ENCODE measurements at regions not wholly inside any gene's neighbourhood (a gene's known extent, or its start where the extent isn't known, plus 50 kb on each side); places are given as distances from the start of the nearest gene placed in this dataset.
A peak's percentile ranks its signal among the peaks of the same experiment; 100 is the strongest.

DNA sequence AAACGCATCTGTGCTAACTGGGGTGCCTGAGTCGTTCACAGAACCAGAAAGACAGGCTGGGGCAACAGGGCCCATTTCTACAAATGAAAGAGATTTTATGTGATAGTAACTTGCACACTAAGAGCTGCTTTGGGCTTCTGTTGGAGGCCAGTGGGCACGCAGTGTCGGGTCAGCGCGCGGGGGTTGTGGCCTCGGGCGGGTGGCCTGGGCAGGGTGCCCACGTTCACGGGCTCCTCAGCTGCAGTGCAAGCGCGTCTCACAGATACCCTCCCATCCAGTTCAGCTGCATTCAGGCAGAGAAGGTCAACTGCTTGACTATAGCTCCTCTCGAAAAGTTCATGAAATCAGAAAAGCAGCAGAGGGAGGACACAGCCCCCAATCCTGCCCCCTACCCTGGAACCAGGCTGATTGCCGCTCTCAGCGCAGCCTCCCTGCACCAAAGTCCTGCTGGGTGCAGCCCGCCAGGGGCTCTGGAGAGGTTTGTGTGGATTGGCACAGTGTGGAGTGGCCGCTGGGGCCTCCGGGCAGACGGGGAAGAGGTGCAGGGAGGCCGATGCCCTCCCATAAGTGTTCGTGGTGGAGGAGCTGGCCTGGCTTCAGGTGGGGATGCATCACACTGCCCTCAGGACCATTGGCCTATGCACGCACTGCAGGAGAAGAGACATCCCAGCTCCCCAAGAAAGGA lies 582.8 kb downstream of the TCERG1L start:
- H3K4me3 Mint-ChIP-seq = no peak overlapping the region
- peaks cover 0 to 2% (median 0%) of the 10 kb centered on the region in 3 donors for H3K9me3 Mint-ChIP-seq
- no peaks in the 10 kb centered on the region for H3K36me3 Mint-ChIP-seq
- no peaks in the 10 kb centered on the region for H3K27me3 Mint-ChIP-seq
- H3K27ac Mint-ChIP-seq = no peak overlapping the region
- peaks cover 0 to 2% (median 0%) of the 10 kb centered on the region in 3 donors for H3K4me1 Mint-ChIP-seq

DNA sequence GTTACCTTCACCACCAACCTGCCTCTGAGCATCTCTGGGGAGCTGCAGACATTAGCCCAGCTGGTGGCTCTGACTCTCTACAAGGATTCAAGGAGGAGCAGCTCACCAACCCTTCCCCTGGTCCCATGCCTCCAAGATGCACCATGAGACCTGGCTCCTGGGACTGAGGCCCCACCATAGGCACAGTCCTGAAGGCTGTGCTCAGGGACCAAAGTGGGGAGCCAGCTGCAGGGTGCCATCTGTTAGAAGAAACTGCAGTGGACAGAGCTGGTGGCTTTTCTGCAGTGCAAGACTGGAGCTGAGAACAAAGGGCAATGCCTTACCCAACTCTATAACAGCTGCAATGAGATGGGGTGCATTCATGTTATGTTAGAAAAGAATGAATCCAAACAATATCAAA lies 581.6 kb downstream of the TCERG1L start:
- H3K36me3 Mint-ChIP-seq = no peaks in the 10 kb centered on the region
- no peak overlapping the region for H3K27ac Mint-ChIP-seq
- H3K9me3 Mint-ChIP-seq = peaks cover 0 to 6% (median 3%) of the 10 kb centered on the region in 3 donors
- H3K4me1 Mint-ChIP-seq = peaks cover 0 to 2% (median 0%) of the 10 kb centered on the region in 3 donors
- no peak overlapping the region for H3K4me3 Mint-ChIP-seq
- no peaks in the 10 kb centered on the region for H3K27me3 Mint-ChIP-seq

- Mint-ChIP-seq H3K27me3 (no peaks in the 10 kb centered on the region), H3K4me1 (peaks cover 0 to 6% (median 0%) of the 10 kb centered on the region in 3 donors), H3K4me3 (no peak overlapping the region), H3K27ac (no peak overlapping the region), H3K9me3 (peaks cover 7 to 12% (median 10%) of the 10 kb centered on the region in 3 donors), H3K36me3 (no peaks in the 10 kb centered on the region)
Observed at GRCh38 chr10:130737186-130737585, 574.3 kb downstream of the TCERG1L start.

DNA sequence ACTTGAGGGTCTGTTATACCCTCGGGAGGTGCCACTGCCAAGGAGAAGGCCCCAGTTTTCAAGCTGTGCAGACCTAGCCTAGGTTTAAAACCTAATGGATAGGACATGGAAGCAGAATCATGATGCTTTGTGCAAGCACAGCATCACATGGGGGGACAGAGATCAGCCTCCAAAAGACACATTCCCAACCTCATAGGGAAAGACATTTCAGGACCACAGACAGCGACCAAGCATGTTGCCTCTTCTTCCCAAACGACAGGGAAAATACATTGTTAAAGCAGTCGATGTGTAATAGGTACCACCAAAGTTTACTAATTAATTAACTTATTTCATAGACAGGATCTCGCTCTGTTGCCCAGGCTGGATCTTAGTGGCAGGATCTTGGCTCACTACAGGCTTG lies 573.9 kb downstream of the TCERG1L start:
- peaks cover 0 to 6% (median 0%) of the 10 kb centered on the region in 3 donors for H3K4me1 Mint-ChIP-seq
- no peak overlapping the region for H3K4me3 Mint-ChIP-seq
- peaks cover 7 to 12% (median 10%) of the 10 kb centered on the region in 3 donors for H3K9me3 Mint-ChIP-seq
- H3K27me3 Mint-ChIP-seq = no peaks in the 10 kb centered on the region
- H3K36me3 Mint-ChIP-seq = no peaks in the 10 kb centered on the region
- H3K27ac Mint-ChIP-seq = peak overlapping the region in 1 of 3 donors; percentile 27

DNA sequence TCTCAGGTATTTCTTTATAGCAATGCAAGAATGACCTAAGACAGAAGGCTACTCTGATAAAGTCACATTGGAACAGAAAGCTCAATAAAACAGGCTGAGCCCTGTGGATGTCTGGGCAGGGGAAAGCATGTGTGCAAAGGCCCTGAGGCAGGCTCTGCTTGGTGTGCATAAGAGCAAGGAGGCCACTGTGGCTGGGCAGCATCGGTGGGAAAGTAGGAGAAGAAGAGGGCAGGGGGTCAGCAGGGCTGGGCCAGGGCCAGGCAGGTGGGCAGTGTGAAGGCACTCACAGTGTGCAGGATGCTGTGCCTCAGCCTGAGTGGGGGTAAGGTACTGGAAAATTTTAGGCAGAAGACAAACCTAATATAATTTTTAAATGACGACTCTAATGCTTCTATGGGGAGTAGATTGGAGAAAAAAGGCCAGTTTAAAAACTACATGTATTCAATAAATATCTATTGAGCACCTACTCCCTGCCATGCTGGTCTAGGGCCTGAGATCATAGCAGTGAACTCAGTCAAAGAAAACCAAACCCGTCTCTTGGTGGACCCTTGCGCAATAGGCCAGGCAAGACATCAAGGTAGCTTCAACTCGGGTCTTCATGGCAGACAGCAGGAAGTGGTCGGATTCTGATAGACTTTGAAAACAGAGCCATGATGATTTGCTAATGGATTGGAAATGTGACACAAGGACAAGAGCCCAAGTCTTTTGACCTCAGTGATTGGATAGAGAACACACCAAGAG lies 572.3 kb downstream of the TCERG1L start:
- Mint-ChIP-seq H3K36me3 (no peaks in the 10 kb centered on the region), H3K9me3 (peaks cover 7 to 10% (median 9%) of the 10 kb centered on the region in 3 donors), H3K27ac (no peak overlapping the region), H3K4me1 (peaks cover 0 to 5% (median 0%) of the 10 kb centered on the region in 3 donors), H3K27me3 (no peaks in the 10 kb centered on the region), H3K4me3 (no peak overlapping the region)

DNA sequence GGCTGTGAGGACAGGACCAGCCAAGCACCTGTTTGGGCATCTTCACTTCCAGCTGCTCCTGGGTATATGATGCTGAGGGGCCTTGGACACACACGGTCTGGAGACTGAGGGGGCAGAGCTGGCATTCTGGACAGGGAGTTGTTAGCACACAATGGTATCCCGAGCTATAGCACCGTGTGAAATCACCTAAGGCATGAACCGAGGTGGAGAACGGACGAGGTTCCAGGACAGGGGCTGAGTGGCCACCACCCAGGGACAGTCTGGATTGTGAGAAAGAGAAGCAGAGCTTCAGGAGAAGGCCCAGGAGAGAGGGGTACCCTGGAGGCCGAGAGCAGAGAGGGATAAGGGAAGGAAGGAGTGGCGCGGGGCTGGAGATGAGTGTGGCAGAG lies 571.8 kb downstream of the TCERG1L start:
- Mint-ChIP-seq H3K27ac (no peak overlapping the region), H3K36me3 (no peaks in the 10 kb centered on the region), H3K4me1 (peaks cover 0 to 5% (median 0%) of the 10 kb centered on the region in 3 donors), H3K4me3 (no peak overlapping the region), H3K9me3 (peaks cover 5 to 9% (median 7%) of the 10 kb centered on the region in 3 donors), H3K27me3 (no peaks in the 10 kb centered on the region)

GRCh38 chr10:130740166-130740565 lies 571.4 kb downstream of the TCERG1L start:
- Mint-ChIP-seq H3K27ac (no peak overlapping the region), H3K4me1 (peaks cover 0 to 5% (median 0%) of the 10 kb centered on the region in 3 donors), H3K4me3 (no peak overlapping the region), H3K27me3 (no peaks in the 10 kb centered on the region), H3K9me3 (peaks cover 5 to 9% (median 6%) of the 10 kb centered on the region in 3 donors), H3K36me3 (no peaks in the 10 kb centered on the region)

DNA sequence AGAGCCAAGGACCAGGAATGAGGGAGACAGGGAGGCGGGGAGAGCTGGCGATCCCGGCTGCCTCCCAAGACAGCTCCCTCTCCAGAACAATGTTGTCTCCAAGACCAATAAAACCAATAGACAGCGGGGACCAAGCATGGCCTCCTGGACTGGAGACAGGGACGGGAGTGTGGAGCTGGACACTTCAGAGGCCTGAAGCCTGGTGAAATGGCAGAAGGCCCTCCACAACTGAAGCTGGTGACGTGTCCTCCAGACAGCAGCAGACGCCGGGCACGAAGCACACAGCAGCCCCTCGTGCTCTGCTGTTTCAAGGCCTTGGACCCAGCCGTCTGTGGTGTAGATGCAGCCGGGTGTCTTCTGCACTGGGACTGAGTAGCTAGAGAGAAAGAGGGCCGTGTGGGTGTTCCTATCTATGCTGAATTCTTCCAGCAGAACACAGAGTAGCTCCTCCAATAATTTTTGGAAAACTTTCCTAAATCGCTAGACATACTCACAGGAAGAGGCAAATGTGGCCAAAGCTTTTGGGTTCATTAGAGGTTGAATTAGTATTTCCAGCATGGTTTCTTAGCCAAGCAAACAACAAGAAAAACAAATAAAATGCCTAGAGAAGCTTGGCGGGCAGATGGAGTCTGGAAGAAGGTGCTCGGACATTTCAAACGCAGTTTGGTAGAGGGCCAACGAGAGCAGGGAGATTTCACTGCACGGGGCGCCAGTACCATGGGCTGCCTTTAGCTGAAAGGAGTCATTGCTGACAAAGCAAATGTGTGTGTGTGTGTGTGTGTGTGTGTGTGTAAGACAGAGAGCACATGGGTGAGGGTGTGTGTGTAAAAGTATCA lies 570.4 kb downstream of the TCERG1L start:
- no peaks in the 10 kb centered on the region for H3K27me3 Mint-ChIP-seq
- no peak overlapping the region for H3K4me3 Mint-ChIP-seq
- H3K36me3 Mint-ChIP-seq = no peaks in the 10 kb centered on the region
- peaks cover 0 to 5% (median 0%) of the 10 kb centered on the region in 3 donors for H3K4me1 Mint-ChIP-seq
- H3K9me3 Mint-ChIP-seq = peaks cover 2 to 9% (median 5%) of the 10 kb centered on the region in 3 donors
- no peak overlapping the region for H3K27ac Mint-ChIP-seq

DNA sequence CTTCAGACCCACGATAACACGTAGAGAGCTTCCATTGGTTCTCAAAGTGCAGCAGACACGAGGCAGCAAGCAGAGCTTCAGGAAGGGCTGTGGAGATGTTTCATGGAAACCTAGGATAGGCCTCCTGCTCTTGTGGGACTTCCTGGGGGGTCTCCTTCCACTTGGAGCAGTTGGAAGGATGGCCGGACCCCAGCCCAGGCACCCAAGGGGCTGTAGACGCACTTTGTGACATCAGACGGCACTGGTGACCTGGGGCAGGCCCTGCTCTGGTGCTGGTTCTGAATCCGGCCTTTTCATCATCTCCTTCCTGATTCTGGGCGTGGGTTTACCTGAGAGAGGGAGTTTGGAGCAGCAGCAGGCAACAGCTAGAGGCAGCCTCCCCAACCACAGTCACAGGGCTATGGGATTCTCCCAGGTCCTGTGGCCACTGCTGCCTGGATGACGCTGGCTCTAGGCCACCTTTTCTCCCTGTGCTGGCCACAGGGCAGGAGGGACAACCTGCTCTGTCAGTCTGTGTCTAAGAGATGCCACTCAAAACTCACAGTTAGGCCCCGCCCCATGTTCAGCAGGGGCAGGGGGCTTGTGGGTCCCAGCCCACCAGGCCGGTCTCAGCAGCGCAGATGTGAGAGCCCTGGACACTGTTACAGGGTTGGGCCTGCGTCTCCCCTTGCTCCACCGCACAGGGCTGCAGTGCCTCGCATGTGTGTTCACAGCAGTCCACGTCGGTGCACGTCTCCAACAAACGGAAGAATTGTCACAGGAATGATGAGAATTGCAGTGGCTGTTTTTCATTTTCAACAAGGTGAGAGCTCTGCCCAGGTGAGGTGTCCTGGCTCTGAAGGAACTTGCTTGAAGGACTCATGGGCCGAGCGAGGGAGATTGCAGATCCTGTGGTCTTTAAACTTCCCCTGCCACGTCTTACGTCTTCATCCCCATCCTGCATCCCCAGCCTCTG lies 569.3 kb downstream of the TCERG1L start:
- no peak overlapping the region for H3K4me3 Mint-ChIP-seq
- no peaks in the 10 kb centered on the region for H3K27me3 Mint-ChIP-seq
- peaks cover 2 to 7% (median 5%) of the 10 kb centered on the region in 3 donors for H3K9me3 Mint-ChIP-seq
- peak overlapping the region in 1 of 3 donors; percentile 35 for H3K27ac Mint-ChIP-seq
- H3K4me1 Mint-ChIP-seq = peaks cover 0 to 5% (median 0%) of the 10 kb centered on the region in 3 donors
- no peaks in the 10 kb centered on the region for H3K36me3 Mint-ChIP-seq

DNA sequence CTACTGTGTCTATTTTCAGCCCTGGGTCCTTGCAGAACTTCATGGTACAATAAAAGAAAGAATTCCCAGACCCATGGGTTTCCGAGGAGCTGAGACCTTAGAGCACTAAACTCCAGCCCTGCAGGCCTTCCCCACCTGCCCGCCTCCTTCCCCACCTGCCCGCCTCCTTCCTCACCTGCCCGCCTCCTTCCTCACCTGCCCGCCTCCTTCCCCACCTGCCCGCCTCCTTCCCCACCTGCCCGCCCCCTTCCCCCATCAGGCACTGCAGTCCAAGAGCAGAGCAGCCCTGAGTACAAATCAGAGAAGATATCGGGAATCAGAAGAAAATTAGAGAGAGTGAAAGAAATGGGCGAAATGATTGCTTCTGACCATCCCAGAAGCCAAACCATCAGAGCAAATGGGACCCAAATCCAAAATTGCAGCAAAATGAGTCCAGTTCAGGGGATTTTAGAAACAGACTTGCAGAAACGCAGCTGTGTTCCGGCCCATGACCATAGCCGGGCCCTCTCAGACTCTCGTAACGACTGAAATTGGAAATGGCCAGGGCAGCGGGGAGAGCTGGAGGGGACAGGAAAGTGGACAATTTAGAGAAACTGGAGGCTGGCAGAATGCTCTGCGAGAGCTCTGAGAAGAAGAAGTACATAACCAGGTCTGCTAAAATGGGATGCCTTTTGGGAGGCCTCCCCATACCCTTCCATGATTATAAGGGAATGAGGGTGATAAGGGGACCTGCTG lies 568.4 kb downstream of the TCERG1L start:
- Mint-ChIP-seq H3K4me1 (peaks cover 0 to 3% (median 0%) of the 10 kb centered on the region in 3 donors), H3K27ac (no peak overlapping the region), H3K4me3 (no peak overlapping the region), H3K36me3 (no peaks in the 10 kb centered on the region), H3K9me3 (peaks cover 0 to 4% (median 4%) of the 10 kb centered on the region in 3 donors), H3K27me3 (no peaks in the 10 kb centered on the region)

- H3K9me3 Mint-ChIP-seq = peaks cover 0 to 4% (median 3%) of the 10 kb centered on the region in 3 donors
- peaks cover 0 to 2% (median 0%) of the 10 kb centered on the region in 3 donors for H3K4me1 Mint-ChIP-seq
- H3K4me3 Mint-ChIP-seq = no peak overlapping the region
- H3K36me3 Mint-ChIP-seq = no peaks in the 10 kb centered on the region
- no peak overlapping the region for H3K27ac Mint-ChIP-seq
- no peaks in the 10 kb centered on the region for H3K27me3 Mint-ChIP-seq
Observed at GRCh38 chr10:130743751-130744271, 567.7 kb downstream of the TCERG1L start.

DNA sequence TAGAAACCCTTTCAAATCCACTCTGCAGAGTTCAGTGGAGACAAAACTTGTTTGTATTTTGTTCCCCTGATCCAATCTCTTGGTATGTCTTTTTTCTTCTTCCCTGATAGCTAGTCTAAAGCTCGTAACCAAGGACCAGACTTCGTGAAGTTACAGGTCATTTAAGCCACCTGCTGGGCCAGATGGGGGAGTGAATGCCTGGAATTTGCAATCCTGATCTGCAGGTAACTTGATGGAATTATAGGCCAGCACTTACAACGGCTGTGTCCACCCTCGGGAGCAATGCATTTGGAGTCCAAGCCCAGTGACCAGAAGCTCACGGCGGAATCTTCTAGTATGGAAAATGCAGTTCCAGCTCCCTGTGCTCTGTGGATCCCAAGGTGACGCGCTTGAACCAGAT lies 566.9 kb downstream of the TCERG1L start:
- Mint-ChIP-seq H3K27me3 (no peaks in the 10 kb centered on the region), H3K27ac (no peak overlapping the region), H3K9me3 (peaks cover 0 to 4% (median 0%) of the 10 kb centered on the region in 3 donors), H3K36me3 (no peaks in the 10 kb centered on the region), H3K4me1 (peaks cover 0 to 2% (median 0%) of the 10 kb centered on the region in 3 donors), H3K4me3 (no peak overlapping the region)

DNA sequence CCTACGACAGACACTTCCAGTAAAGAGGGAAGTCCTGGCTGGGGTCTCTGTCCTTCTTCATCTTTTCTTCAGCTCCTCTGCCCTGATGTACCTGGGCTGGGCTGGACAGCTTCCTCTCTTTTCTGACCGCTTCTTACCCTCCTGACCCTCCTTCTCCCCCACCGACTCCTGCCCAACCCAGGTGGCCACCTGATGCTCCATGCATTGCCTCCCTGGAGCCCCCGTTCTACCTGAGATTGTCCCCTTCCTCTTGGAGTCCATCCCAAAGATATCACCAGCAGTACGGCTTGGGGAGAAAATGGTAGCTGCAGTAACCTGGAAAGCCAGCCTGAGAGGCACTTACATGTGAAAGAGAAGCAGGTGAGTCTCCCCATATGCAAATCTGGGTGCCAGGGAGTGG lies 566.3 kb downstream of the TCERG1L start:
- Mint-ChIP-seq H3K9me3 (peaks cover 0 to 4% (median 0%) of the 10 kb centered on the region in 3 donors), H3K27me3 (no peaks in the 10 kb centered on the region), H3K36me3 (no peaks in the 10 kb centered on the region), H3K27ac (no peak overlapping the region), H3K4me3 (no peak overlapping the region), H3K4me1 (no peaks in the 10 kb centered on the region)
